Kidney glomerular epithelial cell (primary cell): ENCODE measurements at regions not wholly inside any gene's neighbourhood (a gene's known extent, or its start where the extent isn't known, plus 50 kb on each side); places are given as distances from the start of the nearest gene placed in this dataset.

Source experiments
- DNase-seq: peaks from one replicate; lab custom pipeline; 2025; lab: John Stamatoyannopoulos, UW

GRCh38 chr16:5377280-5377898 lies 279.8 kb upstream of the EEF2KMT start:
- DNase-seq: no peak

GRCh38 chr16:5374184-5374583 lies 276.6 kb upstream of the EEF2KMT start:
- DNase-seq: no peak

- DNase-seq: no peak
These were observed 270.4 kb upstream of the EEF2KMT start for GRCh38 chr16:5367951-5368350.

GRCh38 chr16:5366126-5366525 lies 268.5 kb upstream of the EEF2KMT start:
- no peak for DNase-seq

GRCh38 chr16:5364186-5364585 lies 266.6 kb upstream of the EEF2KMT start:
- no peak for DNase-seq

GRCh38 chr16:5361322-5361721 lies 263.7 kb upstream of the EEF2KMT start:
- DNase-seq: no peak

GRCh38 chr16:5354645-5355044 lies 257.1 kb upstream of the EEF2KMT start:
- DNase-seq: no peak

- no peak for DNase-seq
These were observed 252.3 kb upstream of the EEF2KMT start for GRCh38 chr16:5349670-5350517.

GRCh38 chr16:5349101-5349500 lies 251.5 kb upstream of the EEF2KMT start:
- no peak for DNase-seq

GRCh38 chr16:5347561-5347960 lies 250.0 kb upstream of the EEF2KMT start:
- no peak for DNase-seq

- DNase-seq: no peak
These were observed 239.3 kb upstream of the EEF2KMT start for GRCh38 chr16:5336941-5337340.

GRCh38 chr16:5333991-5334390 lies 236.4 kb upstream of the EEF2KMT start:
- no peak for DNase-seq

- no peak for DNase-seq
These were observed 235.5 kb upstream of the EEF2KMT start for GRCh38 chr16:5333126-5333525.

GRCh38 chr16:5330058-5330457 lies 232.5 kb upstream of the EEF2KMT start:
- no peak for DNase-seq

GRCh38 chr16:5328546-5328945 lies 231.0 kb upstream of the EEF2KMT start:
- no peak for DNase-seq

GRCh38 chr16:5326395-5326794 lies 228.8 kb upstream of the EEF2KMT start:
- no peak for DNase-seq

- DNase-seq: no peak
These were observed 228.3 kb upstream of the EEF2KMT start for GRCh38 chr16:5325932-5326331.

- DNase-seq: no peak
These were observed 225.9 kb upstream of the EEF2KMT start for GRCh38 chr16:5323284-5324141.

- DNase-seq: no peak
These were observed 224.3 kb upstream of the EEF2KMT start for GRCh38 chr16:5321930-5322329.

GRCh38 chr16:5319799-5320198 lies 222.2 kb upstream of the EEF2KMT start:
- no peak for DNase-seq

GRCh38 chr16:5315914-5316313 lies 218.3 kb upstream of the EEF2KMT start:
- DNase-seq: no peak

- DNase-seq: no peak
These were observed 216.8 kb upstream of the EEF2KMT start for GRCh38 chr16:5314377-5314776.
